ENCODE measurements at regions not wholly inside any gene's neighbourhood (a gene's known extent, or its start where the extent isn't known, plus 50 kb on each side); places are given as distances from the start of the nearest gene placed in this dataset.

GRCh38 chr16:86930001-86930400 is 351.7 kb downstream of the FOXL1 start:
- DNase-seq (ENCODE audit: low read depth in 2 of 2), result no peak

- no peak for DNase-seq (ENCODE audit: low read depth in 2 of 2)
These were observed 352.5 kb downstream of the FOXL1 start for GRCh38 chr16:86930663-86931373.

GRCh38 chr16:86931410-86931941 is 353.1 kb downstream of the FOXL1 start:
- DNase-seq (ENCODE audit: low read depth in 2 of 2), result peak; percentile 76

GRCh38 chr16:86932130-86932982 is 354.0 kb downstream of the FOXL1 start:
- no peak for DNase-seq (ENCODE audit: low read depth in 2 of 2)

- no peak for DNase-seq (ENCODE audit: low read depth in 2 of 2)
These were observed 356.4 kb downstream of the FOXL1 start for GRCh38 chr16:86934581-86935375.

GRCh38 chr16:86939609-86940008 is 361.3 kb downstream of the FOXL1 start:
- no peak for DNase-seq (ENCODE audit: low read depth in 2 of 2)

- no peak for DNase-seq (ENCODE audit: low read depth in 2 of 2)
These were observed 363.4 kb downstream of the FOXL1 start for GRCh38 chr16:86941731-86942130.

- DNase-seq (ENCODE audit: low read depth in 2 of 2), result peak; percentile 80 to 84
These were observed 364.1 kb downstream of the FOXL1 start for GRCh38 chr16:86942151-86943051.

GRCh38 chr16:86945166-86945900 is 367.0 kb downstream of the FOXL1 start:
- DNase-seq (ENCODE audit: low read depth in 2 of 2), result no peak

- no peak for DNase-seq (ENCODE audit: low read depth in 2 of 2)
These were observed 368.0 kb downstream of the FOXL1 start for GRCh38 chr16:86946396-86946795.

- no peak for DNase-seq (ENCODE audit: low read depth in 2 of 2)
These were observed 368.6 kb downstream of the FOXL1 start for GRCh38 chr16:86946981-86947380.

GRCh38 chr16:86948046-86948445 is 369.1 kb downstream of the C16orf95 start:
- DNase-seq (ENCODE audit: low read depth in 2 of 2), result no peak

- DNase-seq (ENCODE audit: low read depth in 2 of 2), result no peak
These were observed 368.1 kb downstream of the C16orf95 start for GRCh38 chr16:86949116-86949515.

GRCh38 chr16:86949630-86950029 is 367.6 kb downstream of the C16orf95 start:
- no peak for DNase-seq (ENCODE audit: low read depth in 2 of 2)

GRCh38 chr16:86951041-86951822 is 366.0 kb downstream of the C16orf95 start:
- no peak for DNase-seq (ENCODE audit: low read depth in 2 of 2)

GRCh38 chr16:86951831-86952598 is 365.2 kb downstream of the C16orf95 start:
- peak; percentile 92 to 93 for DNase-seq (ENCODE audit: low read depth in 2 of 2)

- no peak for DNase-seq (ENCODE audit: low read depth in 2 of 2)
These were observed 364.4 kb downstream of the C16orf95 start for GRCh38 chr16:86952769-86953168.

- DNase-seq (ENCODE audit: low read depth in 2 of 2), result no peak
These were observed 363.4 kb downstream of the C16orf95 start for GRCh38 chr16:86953631-86954391.
